Ascending aorta (tissue), 2 donors: ENCODE measurements at regions not wholly inside any gene's neighbourhood (a gene's known extent, or its start where the extent isn't known, plus 50 kb on each side); places are given as distances from the start of the nearest gene placed in this dataset.

Source experiments
- DNase-seq, 2 donors: peaks; one replicate each; pipeline ENCODE4 v3.0.0-alpha.2; 2019; ENCODE audit warnings: low spot score in 2 of 2
- H3K27ac ChIP-seq, 2 donors: fragments of 200-600 bp; sonication (generic); one replicate each; pipeline ENCODE4 v1.5.1; 2016 to 2017; ENCODE audit warnings: mild to moderate bottlenecking in 1 of 2
- H3K27me3 ChIP-seq: fragments of 200-600 bp; sonication (generic); one replicate; pipeline ENCODE4 v1.5.1; 2017
- H3K36me3 ChIP-seq, 2 donors: fragments of 200-600 bp; sonication (generic); one replicate each; pipeline ENCODE4 v1.5.1; 2016
- H3K4me1 ChIP-seq, 2 donors: fragments of 200-600 bp; sonication (generic); one replicate each; pipeline ENCODE4 v1.5.1; 2016 to 2017; ENCODE audit warnings: mild to moderate bottlenecking in 1 of 2
- H3K4me3 ChIP-seq, 2 donors: fragments of 200-600 bp; sonication (generic); one replicate each; pipeline ENCODE4 v1.5.1; 2016 to 2017; ENCODE audit warnings: mild to moderate bottlenecking in 1 of 2
- H3K9me3 ChIP-seq, 2 donors: fragments of 200-600 bp; sonication (generic); one replicate each; pipeline ENCODE4 v1.5.1; 2016
- CTCF ChIP-seq, 3 experiments: fragments of 200-600 bp in 2 of 3; fragments of 450-650 bp in 1 of 3; sonication (generic) in 2 of 3; IDR thresholded peaks; one replicate each; pipeline ENCODE4 v1.5.1; 2016 to 2019; ENCODE audit warnings: antibody characterized with exemption in 3 of 3, mild to moderate bottlenecking in 1 of 3, moderate library complexity in 1 of 3
- intact Hi-C: fragments of 100-400 bp; cut with DNase I; formaldehyde crosslinking; loops from one replicate; pipeline ENCODE4 v1.15.1; 2023

GRCh38 chr14:61153431-61153830 lies 127.7 kb downstream of the TMEM30B start:
- DNase-seq: no peak
- TF ChIP-seq CTCF (IDR thresholded peaks at IDR 0.05): no peak
- peak overlapping the region; percentile 3 to 88 for H3K27ac ChIP-seq
- peaks cover 0 to 30% of the 10 kb centered on the region in 2 donors for H3K4me1 ChIP-seq
- H3K4me3 ChIP-seq: no peak overlapping the region
- H3K36me3 ChIP-seq: no peaks in the 10 kb centered on the region
- H3K27me3 ChIP-seq: no peaks in the 10 kb centered on the region
- intact Hi-C loops: loop anchor here (2.0 kb wide), 1 partner anchor 25 kb away; no protein-coding TSS in a partner anchor
- no peaks in the 10 kb centered on the region for H3K9me3 ChIP-seq

GRCh38 chr14:61152851-61153364 lies 128.2 kb downstream of the TMEM30B start:
- DNase-seq: no peak
- Histone ChIP-seq H3K4me3 (no peak overlapping the region), H3K36me3 (no peaks in the 10 kb centered on the region), H3K27ac (peak overlapping the region; percentile 88 to 92), H3K9me3 (no peaks in the 10 kb centered on the region), H3K27me3 (no peaks in the 10 kb centered on the region), H3K4me1 (peaks cover 0 to 34% of the 10 kb centered on the region in 2 donors)
- intact Hi-C loops: loop anchor here (2.0 kb wide), 1 partner anchor 26 kb away; no protein-coding TSS in a partner anchor
- no peak for TF ChIP-seq CTCF (IDR thresholded peaks at IDR 0.05)

- no peaks in the 10 kb centered on the region for H3K9me3 ChIP-seq
- peaks cover 4 to 51% of the 10 kb centered on the region in 2 donors for H3K4me1 ChIP-seq
- no peak for DNase-seq
- H3K27me3 ChIP-seq: no peaks in the 10 kb centered on the region
- intact Hi-C loops: no loop called here
- H3K4me3 ChIP-seq: no peak overlapping the region
- H3K36me3 ChIP-seq: no peaks in the 10 kb centered on the region
- peak overlapping the region; percentile 88 to 92 for H3K27ac ChIP-seq
- TF ChIP-seq CTCF (IDR thresholded peaks at IDR 0.05): no peak
Observed at GRCh38 chr14:61151251-61151650, 129.9 kb downstream of the TMEM30B start.

- no peak overlapping the region for H3K4me3 ChIP-seq
- no peak for TF ChIP-seq CTCF (IDR thresholded peaks at IDR 0.05)
- peaks cover 4 to 55% of the 10 kb centered on the region in 2 donors for H3K4me1 ChIP-seq
- H3K36me3 ChIP-seq: no peaks in the 10 kb centered on the region
- H3K9me3 ChIP-seq: no peaks in the 10 kb centered on the region
- H3K27ac ChIP-seq: peak overlapping the region; percentile 88 to 92
- no peak for DNase-seq
- intact Hi-C loops: no loop called here
- no peaks in the 10 kb centered on the region for H3K27me3 ChIP-seq
Observed at GRCh38 chr14:61150851-61151250, 130.3 kb downstream of the TMEM30B start.

GRCh38 chr14:61149896-61150295 lies 131.2 kb downstream of the TMEM30B start:
- intact Hi-C loops: loop anchor here (2.0 to 10.0 kb wide), 3 partner anchors 37 to 1055 kb away; partner anchors contain the start of genes PCNX4 and TMEM30B
- no peaks in the 10 kb centered on the region for H3K27me3 ChIP-seq
- peaks cover 4 to 62% of the 10 kb centered on the region in 2 donors for H3K4me1 ChIP-seq
- no peaks in the 10 kb centered on the region for H3K36me3 ChIP-seq
- H3K9me3 ChIP-seq: no peaks in the 10 kb centered on the region
- H3K27ac ChIP-seq: peak overlapping the region; percentile 88 to 92
- no peak for DNase-seq
- no peak overlapping the region for H3K4me3 ChIP-seq
- TF ChIP-seq CTCF (IDR thresholded peaks at IDR 0.05): no peak
